Neural progenitor cell (in vitro differentiated cells): ENCODE measurements at regions not wholly inside any gene's neighbourhood (a gene's known extent, or its start where the extent isn't known, plus 50 kb on each side); places are given as distances from the start of the nearest gene placed in this dataset.

ENCODE experiments used
- DNase-seq: peaks from one replicate; pipeline ENCODE4 v3.0.0-alpha.2; 2016; ENCODE audit warnings: low spot score
- H2AFZ ChIP-seq: fragments of 200-600 bp; sonication (generic); replicated peaks from 2 replicates; pipeline ENCODE4 v1.6.1; 2016; ENCODE audit warnings: antibody characterized with exemption
- H3F3A ChIP-seq: fragments of 200-600 bp; sonication (generic); 2 replicates; pipeline ENCODE4 v1.6.1; 2016; ENCODE audit warnings: antibody characterized with exemption, low read depth
- H3K27ac ChIP-seq: fragments of 200-600 bp; sonication (generic); 2 replicates; pipeline ENCODE4 v1.5.1; 2016; ENCODE audit warnings: mild to moderate bottlenecking
- H3K27me3 ChIP-seq: fragments of 200-600 bp; sonication (generic); 2 replicates; pipeline ENCODE4 v1.6.1; 2016; ENCODE audit warnings: mild to moderate bottlenecking, moderate library complexity
- H3K36me3 ChIP-seq: fragments of 200-600 bp; sonication (generic); 2 replicates; pipeline ENCODE4 v1.5.1; 2016
- H3K4me1 ChIP-seq: fragments of 200-600 bp; sonication (generic); 2 replicates; pipeline ENCODE4 v1.6.1; 2016; ENCODE audit warnings: mixed run types
- H3K4me2 ChIP-seq: fragments of 200-600 bp; sonication (generic); 2 replicates; pipeline ENCODE4 v1.6.1; 2016
- H3K4me3 ChIP-seq: fragments of 200-600 bp; sonication (generic); 2 replicates; pipeline ENCODE4 v1.5.1; 2016
- H3K79me2 ChIP-seq: fragments of 200-600 bp; sonication (generic); 2 replicates; pipeline ENCODE4 v1.6.1; 2016; ENCODE audit warnings: low read depth
- H3K9ac ChIP-seq: fragments of 200-600 bp; sonication (generic); 2 replicates; pipeline ENCODE4 v1.6.1; 2016
- H3K9me3 ChIP-seq: fragments of 200-600 bp; sonication (generic); 2 replicates; pipeline ENCODE4 v1.5.1; 2016; ENCODE audit warnings: low read depth
- H4K20me1 ChIP-seq: fragments of 200-600 bp; sonication (generic); 2 replicates; pipeline ENCODE4 v1.6.1; 2016; ENCODE audit warnings: low read depth
- H3K27ac Mint-ChIP-seq: 3 replicates; pipeline ENCODE4 v1.8.0; 2021; ENCODE audit warnings: mixed read lengths
- H3K27me3 Mint-ChIP-seq: 2 replicates; pipeline ENCODE4 v1.8.0; 2022; ENCODE audit warnings: low read depth, mild to moderate bottlenecking, inconsistent platforms, moderate library complexity, mixed read lengths; ENCODE audit not compliant: insufficient read depth
- H3K36me3 Mint-ChIP-seq: 3 replicates; pipeline ENCODE4 v1.8.0; 2021; ENCODE audit warnings: mixed read lengths
- H3K4me1 Mint-ChIP-seq: 3 replicates; pipeline ENCODE4 v1.8.0; 2021; ENCODE audit warnings: mixed read lengths
- H3K4me3 Mint-ChIP-seq: 3 replicates; pipeline ENCODE4 v1.8.0; 2021; ENCODE audit warnings: mild to moderate bottlenecking, moderate library complexity, mixed read lengths
- H3K9me3 Mint-ChIP-seq: 3 replicates; pipeline ENCODE4 v1.8.0; 2020; ENCODE audit warnings: mixed read lengths
- EZH2 ChIP-seq: fragments of 200-600 bp; sonication (generic); IDR thresholded peaks from 2 replicates; pipeline ENCODE4 v1.6.1; 2017; ENCODE audit warnings: antibody characterized with exemption, mild to moderate bottlenecking, moderate library complexity
- EZH2phosphoT487 ChIP-seq: fragments of 200-600 bp; sonication (generic); IDR thresholded peaks from 2 replicates; pipeline ENCODE4 v1.6.1; 2017; ENCODE audit warnings: antibody characterized with exemption
- TF ChIP-seq, protein P1 (sequence below): fragments of 200-600 bp; sonication (generic); IDR thresholded peaks from 2 replicates; pipeline ENCODE4 v1.5.1; 2017; ENCODE audit warnings: antibody characterized with exemption, mild to moderate bottlenecking

DNA sequence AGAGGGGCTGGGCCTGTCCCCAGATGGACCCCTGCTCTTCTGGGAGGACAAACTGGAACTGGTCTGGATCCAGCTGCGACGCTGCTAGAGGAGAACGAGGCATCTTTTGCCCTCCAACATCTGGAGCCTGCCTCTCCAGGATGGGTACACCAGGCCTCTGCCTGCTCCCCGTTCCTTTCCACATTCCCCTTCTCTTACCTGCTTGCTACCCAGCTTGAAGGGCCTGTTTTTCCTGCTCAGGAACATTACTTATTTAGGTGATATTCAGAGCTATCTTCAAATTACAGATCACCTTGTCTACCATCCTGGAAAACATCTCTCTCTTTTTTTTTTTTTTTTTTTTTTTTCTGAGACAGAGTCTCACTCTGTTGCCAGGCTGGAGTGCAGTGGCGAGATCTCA lies 64.0 kb downstream of the CHRD start:
- Mint-ChIP-seq H3K27ac (no peak overlapping the region), H3K4me1 (no peaks in the 10 kb centered on the region), H3K4me3 (no peak overlapping the region), H3K36me3 (no peaks in the 10 kb centered on the region), H3K9me3 (peaks cover 2% of the 10 kb centered on the region), H3K27me3 (peaks cover 5% of the 10 kb centered on the region)
- no peak overlapping the region for H3K27ac ChIP-seq
- H3K4me2 ChIP-seq, result no peak overlapping the region
- no peaks in the 10 kb centered on the region for H4K20me1 ChIP-seq
- no peaks in the 10 kb centered on the region for H3F3A ChIP-seq
- no peak overlapping the region for H3K9ac ChIP-seq
- H3K79me2 ChIP-seq, result no peaks in the 10 kb centered on the region
- no peaks in the 10 kb centered on the region for H3K9me3 ChIP-seq
- no peaks in the 10 kb centered on the region for H3K36me3 ChIP-seq
- TF ChIP-seq EZH2phosphoT487, result no peak
- TF ChIP-seq EZH2, result no peak
- TF ChIP-seq, protein P1, sequence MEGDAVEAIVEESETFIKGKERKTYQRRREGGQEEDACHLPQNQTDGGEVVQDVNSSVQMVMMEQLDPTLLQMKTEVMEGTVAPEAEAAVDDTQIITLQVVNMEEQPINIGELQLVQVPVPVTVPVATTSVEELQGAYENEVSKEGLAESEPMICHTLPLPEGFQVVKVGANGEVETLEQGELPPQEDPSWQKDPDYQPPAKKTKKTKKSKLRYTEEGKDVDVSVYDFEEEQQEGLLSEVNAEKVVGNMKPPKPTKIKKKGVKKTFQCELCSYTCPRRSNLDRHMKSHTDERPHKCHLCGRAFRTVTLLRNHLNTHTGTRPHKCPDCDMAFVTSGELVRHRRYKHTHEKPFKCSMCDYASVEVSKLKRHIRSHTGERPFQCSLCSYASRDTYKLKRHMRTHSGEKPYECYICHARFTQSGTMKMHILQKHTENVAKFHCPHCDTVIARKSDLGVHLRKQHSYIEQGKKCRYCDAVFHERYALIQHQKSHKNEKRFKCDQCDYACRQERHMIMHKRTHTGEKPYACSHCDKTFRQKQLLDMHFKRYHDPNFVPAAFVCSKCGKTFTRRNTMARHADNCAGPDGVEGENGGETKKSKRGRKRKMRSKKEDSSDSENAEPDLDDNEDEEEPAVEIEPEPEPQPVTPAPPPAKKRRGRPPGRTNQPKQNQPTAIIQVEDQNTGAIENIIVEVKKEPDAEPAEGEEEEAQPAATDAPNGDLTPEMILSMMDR, result no peak
- DNase-seq, result no peak
- no peak overlapping the region for H2AFZ ChIP-seq
- H3K4me1 ChIP-seq, result no peaks in the 10 kb centered on the region
- H3K27me3 ChIP-seq, result no peaks in the 10 kb centered on the region
- H3K4me3 ChIP-seq, result no peak overlapping the region

GRCh38 chr3:184448321-184449160 lies 68.7 kb downstream of the CHRD start:
- Histone ChIP-seq H4K20me1 (no peaks in the 10 kb centered on the region), H3K4me3 (no peak overlapping the region), H2AFZ (no peak overlapping the region), H3F3A (no peaks in the 10 kb centered on the region), H3K4me1 (no peaks in the 10 kb centered on the region), H3K79me2 (no peaks in the 10 kb centered on the region), H3K9ac (no peak overlapping the region), H3K27me3 (no peaks in the 10 kb centered on the region), H3K4me2 (no peak overlapping the region), H3K36me3 (no peaks in the 10 kb centered on the region), H3K9me3 (no peaks in the 10 kb centered on the region), H3K27ac (no peak overlapping the region)
- Mint-ChIP-seq H3K36me3 (no peaks in the 10 kb centered on the region), H3K4me1 (no peaks in the 10 kb centered on the region), H3K27ac (no peak overlapping the region), H3K4me3 (no peak overlapping the region), H3K27me3 (peaks cover 5% of the 10 kb centered on the region), H3K9me3 (no peaks in the 10 kb centered on the region)
- TF ChIP-seq EZH2phosphoT487 (no peak), EZH2 (no peak)
- TF ChIP-seq, protein P1, result no peak
- no peak for DNase-seq

GRCh38 chr3:184449161-184449515 lies 69.3 kb downstream of the CHRD start:
- Histone ChIP-seq H3F3A (no peaks in the 10 kb centered on the region), H3K4me2 (no peak overlapping the region), H3K4me3 (no peak overlapping the region), H4K20me1 (no peaks in the 10 kb centered on the region), H3K36me3 (no peaks in the 10 kb centered on the region), H2AFZ (no peak overlapping the region), H3K9ac (no peak overlapping the region), H3K27ac (no peak overlapping the region), H3K27me3 (no peaks in the 10 kb centered on the region), H3K4me1 (no peaks in the 10 kb centered on the region), H3K79me2 (no peaks in the 10 kb centered on the region), H3K9me3 (no peaks in the 10 kb centered on the region)
- no peaks in the 10 kb centered on the region for H3K4me1 Mint-ChIP-seq
- H3K27me3 Mint-ChIP-seq, result peaks cover 5% of the 10 kb centered on the region
- H3K4me3 Mint-ChIP-seq, result no peak overlapping the region
- no peak overlapping the region for H3K27ac Mint-ChIP-seq
- TF ChIP-seq, protein P1, result no peak
- TF ChIP-seq EZH2 (no peak), EZH2phosphoT487 (no peak)
- no peaks in the 10 kb centered on the region for H3K9me3 Mint-ChIP-seq
- no peak for DNase-seq
- no peaks in the 10 kb centered on the region for H3K36me3 Mint-ChIP-seq
